ENCODE measurements at regions not wholly inside any gene's neighbourhood (a gene's known extent, or its start where the extent isn't known, plus 50 kb on each side); places are given as distances from the start of the nearest gene placed in this dataset.

- TF ChIP-seq POLR2AphosphoS5 (IDR thresholded peaks at IDR 0.05) (no peak), EZH2 (IDR thresholded peaks at IDR 0.05; ENCODE audit: borderline replicate concordance, insufficient read depth, low read length, poor library complexity, severe bottlenecking) (no peak), CTCF (IDR thresholded peaks at IDR 0.05; ENCODE audit: poor library complexity, severe bottlenecking) (no peak), EP300 (conservative IDR thresholded peaks at IDR 0.05; ENCODE audit: poor library complexity, severe bottlenecking) (no peak), SMC3 (conservative IDR thresholded peaks at IDR 0.05; ENCODE audit: poor library complexity) (no peak)
Observed at GRCh38 chr13:102983496-102983895, 82.7 kb downstream of the SLC10A2 start.
